ENCODE measurements at regions not wholly inside any gene's neighbourhood (a gene's known extent, or its start where the extent isn't known, plus 50 kb on each side); places are given as distances from the start of the nearest gene placed in this dataset.

DNA sequence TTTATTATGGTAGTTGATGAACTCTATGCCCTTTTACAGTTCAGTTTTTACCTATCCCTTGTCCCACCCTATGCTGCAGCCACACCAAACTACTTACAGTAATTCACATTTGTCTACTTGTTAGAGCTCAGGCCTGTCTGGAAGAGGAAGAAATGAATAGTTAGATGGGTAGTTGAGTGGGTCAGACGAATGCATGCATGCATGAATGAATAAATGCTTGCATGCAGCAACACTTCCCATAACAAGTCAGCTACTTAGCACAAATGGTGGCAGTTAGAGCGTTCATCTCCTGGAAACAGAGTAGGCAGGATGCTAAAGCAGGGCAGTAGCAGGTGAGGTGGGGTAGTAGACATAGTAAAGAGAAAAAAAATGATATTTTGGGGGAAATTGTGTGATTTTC is 322.3 kb downstream of the NDFIP2 start:
- intact Hi-C loops (cut with DNase I): no loop called here
- WGBS, 3 donors: 90 to 96% (median 94%) methylated on average over 2 of the region's 2 CpGs
- no peaks in the 10 kb centered on the region for H3K4me1 ChIP-seq (ENCODE audit: insufficient read depth)

DNA sequence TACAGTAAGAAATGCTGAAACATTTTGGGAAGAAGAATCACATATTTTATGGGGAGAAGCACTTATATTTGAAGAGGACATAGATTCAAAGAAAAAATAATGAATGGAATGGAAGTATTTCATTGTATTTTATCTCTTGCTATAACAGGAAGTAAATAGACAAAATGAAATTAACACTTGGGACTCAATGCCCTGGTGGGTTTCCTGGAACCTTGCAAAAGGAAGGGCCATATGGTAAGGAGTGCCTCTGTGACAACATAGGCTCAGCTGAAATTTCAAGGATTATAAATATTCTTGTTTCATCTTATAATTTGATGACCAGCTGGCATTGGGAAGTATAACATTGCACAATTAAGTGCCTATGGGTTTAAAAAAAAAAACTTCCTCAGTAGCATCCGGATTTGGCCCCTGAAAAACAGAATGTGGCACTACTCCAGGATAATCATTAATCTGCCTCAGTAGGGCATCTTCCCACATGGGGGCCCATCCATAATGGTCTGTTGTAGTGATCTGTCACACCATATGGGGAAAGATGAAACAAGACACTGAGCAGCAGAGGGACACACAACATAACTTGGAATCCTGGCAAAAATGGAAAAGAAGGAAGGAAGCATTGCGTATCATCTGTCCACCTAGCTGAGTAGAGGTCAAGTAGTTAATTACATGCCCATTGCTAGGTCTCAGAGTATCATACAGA is 321.6 kb downstream of the NDFIP2 start:
- 74 to 75% (median 74%) methylated on average over 2 of the region's 2 CpGs for whole genome bisulfite sequencing, 3 donors
- no peaks in the 10 kb centered on the region for H3K9me3 ChIP-seq
- no peak for DNase-seq
- no peak overlapping the region for H3K4me3 ChIP-seq
- H3K27ac ChIP-seq: no peak overlapping the region
- no peak for TF ChIP-seq POLR2A (IDR thresholded peaks at IDR 0.05)
- no peak for TF ChIP-seq EP300 (IDR thresholded peaks at IDR 0.05)
- TF ChIP-seq, protein P1, sequence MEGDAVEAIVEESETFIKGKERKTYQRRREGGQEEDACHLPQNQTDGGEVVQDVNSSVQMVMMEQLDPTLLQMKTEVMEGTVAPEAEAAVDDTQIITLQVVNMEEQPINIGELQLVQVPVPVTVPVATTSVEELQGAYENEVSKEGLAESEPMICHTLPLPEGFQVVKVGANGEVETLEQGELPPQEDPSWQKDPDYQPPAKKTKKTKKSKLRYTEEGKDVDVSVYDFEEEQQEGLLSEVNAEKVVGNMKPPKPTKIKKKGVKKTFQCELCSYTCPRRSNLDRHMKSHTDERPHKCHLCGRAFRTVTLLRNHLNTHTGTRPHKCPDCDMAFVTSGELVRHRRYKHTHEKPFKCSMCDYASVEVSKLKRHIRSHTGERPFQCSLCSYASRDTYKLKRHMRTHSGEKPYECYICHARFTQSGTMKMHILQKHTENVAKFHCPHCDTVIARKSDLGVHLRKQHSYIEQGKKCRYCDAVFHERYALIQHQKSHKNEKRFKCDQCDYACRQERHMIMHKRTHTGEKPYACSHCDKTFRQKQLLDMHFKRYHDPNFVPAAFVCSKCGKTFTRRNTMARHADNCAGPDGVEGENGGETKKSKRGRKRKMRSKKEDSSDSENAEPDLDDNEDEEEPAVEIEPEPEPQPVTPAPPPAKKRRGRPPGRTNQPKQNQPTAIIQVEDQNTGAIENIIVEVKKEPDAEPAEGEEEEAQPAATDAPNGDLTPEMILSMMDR (IDR thresholded peaks at IDR 0.05): no peak
- intact Hi-C loops (cut with DNase I): no loop called here
- no peaks in the 10 kb centered on the region for H3K36me3 ChIP-seq
- no peaks in the 10 kb centered on the region for H3K27me3 ChIP-seq
- no peaks in the 10 kb centered on the region for H3K4me1 ChIP-seq (ENCODE audit: insufficient read depth)

More for the DNA sequence above, 322.3 kb downstream of the NDFIP2 start:
- Histone ChIP-seq H3K27ac (no peak overlapping the region), H3K9me3 (no peaks in the 10 kb centered on the region), H3K36me3 (no peaks in the 10 kb centered on the region), H3K4me3 (no peak overlapping the region), H3K27me3 (no peaks in the 10 kb centered on the region)
- DNase-seq: no peak
- TF ChIP-seq EP300 (IDR thresholded peaks at IDR 0.05): no peak

DNA sequence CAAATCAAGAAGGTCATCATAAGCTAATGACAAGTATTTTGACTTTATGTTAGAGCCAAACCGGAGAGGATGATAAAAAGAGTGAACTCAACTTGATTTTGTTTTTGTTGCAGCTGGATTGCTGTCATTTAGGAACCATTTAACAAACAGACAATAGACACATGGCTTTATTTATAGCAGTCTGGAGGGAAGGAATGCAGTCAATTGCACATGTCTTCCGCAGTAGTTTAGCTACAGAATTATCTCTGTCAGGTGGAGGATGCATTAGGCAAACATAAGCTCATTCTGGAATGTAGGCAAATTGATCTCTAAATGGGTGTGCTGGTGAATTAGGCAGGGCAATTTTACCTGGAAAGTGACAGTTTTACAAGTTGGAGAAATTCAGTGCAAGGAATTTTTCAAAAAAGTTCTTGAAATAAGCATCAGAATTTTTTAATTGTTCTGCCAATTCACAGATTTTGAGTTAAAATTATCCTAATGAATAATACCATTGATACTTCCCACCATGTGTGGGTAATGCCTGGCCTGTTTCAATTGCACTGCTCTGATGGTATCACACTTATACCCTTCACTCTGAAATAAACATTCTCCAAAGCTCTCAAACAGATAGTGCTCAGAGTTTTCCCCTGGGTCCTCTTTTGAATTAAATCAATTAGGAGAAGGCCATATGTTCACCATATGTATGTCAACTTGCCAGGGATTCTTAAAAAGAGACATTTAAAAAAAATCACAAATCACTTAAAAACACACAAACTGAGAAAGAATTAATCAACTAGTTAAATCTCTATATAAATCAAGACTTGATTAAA is 318.3 kb downstream of the NDFIP2 start:
- no peaks in the 10 kb centered on the region for H3K36me3 ChIP-seq
- WGBS, 3 donors: 24 to 32% (median 31%) methylated on average over 2 of the region's 2 CpGs
- no peaks in the 10 kb centered on the region for H3K27me3 ChIP-seq
- TF ChIP-seq, protein P1 (IDR thresholded peaks at IDR 0.05): no peak
- TF ChIP-seq POLR2A (IDR thresholded peaks at IDR 0.05) (no peak), EP300 (IDR thresholded peaks at IDR 0.05) (no peak)
- no peaks in the 10 kb centered on the region for H3K9me3 ChIP-seq
- H3K4me3 ChIP-seq: no peak overlapping the region
- no peak overlapping the region for H3K27ac ChIP-seq
- intact Hi-C loops (cut with DNase I): no loop called here
- no peaks in the 10 kb centered on the region for H3K4me1 ChIP-seq (ENCODE audit: insufficient read depth)
- DNase-seq: no peak

DNA sequence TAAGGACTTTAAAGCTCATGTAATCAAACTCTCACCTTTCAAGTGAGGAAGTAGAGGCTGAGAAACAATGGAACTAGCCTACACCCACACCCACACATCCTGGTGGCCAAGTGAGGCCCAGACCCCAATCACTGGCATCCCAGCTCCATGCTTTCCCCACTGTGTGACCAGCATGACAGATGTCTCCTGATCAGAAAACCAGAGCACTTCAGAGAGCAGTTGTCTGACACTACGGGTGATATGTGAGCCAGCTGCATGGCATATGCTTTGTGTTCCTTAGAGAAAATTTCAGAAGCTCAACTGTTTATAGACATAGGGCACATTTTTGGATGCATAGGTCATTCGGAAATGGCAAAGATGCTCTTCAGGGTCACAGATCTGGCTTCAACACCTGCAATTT is 315.2 kb downstream of the NDFIP2 start:
- TF ChIP-seq, protein P1 (IDR thresholded peaks at IDR 0.05): no peak
- TF ChIP-seq POLR2A (IDR thresholded peaks at IDR 0.05) (no peak), EP300 (IDR thresholded peaks at IDR 0.05) (no peak)
- no peak overlapping the region for H3K4me3 ChIP-seq
- no peaks in the 10 kb centered on the region for H3K4me1 ChIP-seq (ENCODE audit: insufficient read depth)
- DNase-seq: no peak
- no peak overlapping the region for H3K27ac ChIP-seq
- 85 to 95% (median 89%) methylated on average over 2 of the region's 2 CpGs for WGBS, 3 donors
- intact Hi-C loops (cut with DNase I): no loop called here
- H3K27me3 ChIP-seq: no peaks in the 10 kb centered on the region
- H3K9me3 ChIP-seq: no peaks in the 10 kb centered on the region
- H3K36me3 ChIP-seq: no peaks in the 10 kb centered on the region

DNA sequence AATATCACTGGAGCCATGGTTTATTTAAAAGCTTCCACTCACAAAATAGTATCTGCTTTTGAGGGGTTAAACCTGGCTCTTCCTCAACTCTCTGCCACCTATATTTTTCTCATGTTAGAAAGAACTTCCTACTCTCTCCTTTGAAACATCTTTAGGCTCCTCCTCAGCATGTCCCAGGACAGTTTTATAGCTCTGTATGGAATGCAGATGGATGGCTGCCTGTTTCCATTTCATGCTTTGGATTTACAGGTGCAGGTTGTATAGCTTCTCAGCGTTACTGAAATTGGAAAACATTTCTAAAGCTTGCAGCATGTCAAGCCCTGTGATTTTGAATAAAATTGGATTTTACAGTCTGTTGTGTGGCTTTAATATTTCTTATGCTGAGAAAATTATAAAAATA is 314.0 kb downstream of the NDFIP2 start:
- no peak for DNase-seq
- Histone ChIP-seq H3K27me3 (no peaks in the 10 kb centered on the region), H3K4me1 (ENCODE audit: insufficient read depth) (no peaks in the 10 kb centered on the region), H3K4me3 (no peak overlapping the region), H3K27ac (no peak overlapping the region), H3K9me3 (no peaks in the 10 kb centered on the region), H3K36me3 (no peaks in the 10 kb centered on the region)
- 35 to 54% (median 35%) methylated on average over 1 of the region's 1 CpG for WGBS, 3 donors
- intact Hi-C loops (cut with DNase I): no loop called here
- TF ChIP-seq POLR2A (IDR thresholded peaks at IDR 0.05) (no peak), EP300 (IDR thresholded peaks at IDR 0.05) (no peak)
- TF ChIP-seq, protein P1 (IDR thresholded peaks at IDR 0.05): no peak

All from ovary (tissue), 7 donors.